ENCODE measurements at regions not wholly inside any gene's neighbourhood (a gene's known extent, or its start where the extent isn't known, plus 50 kb on each side); places are given as distances from the start of the nearest gene placed in this dataset.

GRCh38 chr10:2124135-2124534 lies 386.8 kb upstream of the ADARB2 start (continued):
- TF ChIP-seq, protein P1, sequence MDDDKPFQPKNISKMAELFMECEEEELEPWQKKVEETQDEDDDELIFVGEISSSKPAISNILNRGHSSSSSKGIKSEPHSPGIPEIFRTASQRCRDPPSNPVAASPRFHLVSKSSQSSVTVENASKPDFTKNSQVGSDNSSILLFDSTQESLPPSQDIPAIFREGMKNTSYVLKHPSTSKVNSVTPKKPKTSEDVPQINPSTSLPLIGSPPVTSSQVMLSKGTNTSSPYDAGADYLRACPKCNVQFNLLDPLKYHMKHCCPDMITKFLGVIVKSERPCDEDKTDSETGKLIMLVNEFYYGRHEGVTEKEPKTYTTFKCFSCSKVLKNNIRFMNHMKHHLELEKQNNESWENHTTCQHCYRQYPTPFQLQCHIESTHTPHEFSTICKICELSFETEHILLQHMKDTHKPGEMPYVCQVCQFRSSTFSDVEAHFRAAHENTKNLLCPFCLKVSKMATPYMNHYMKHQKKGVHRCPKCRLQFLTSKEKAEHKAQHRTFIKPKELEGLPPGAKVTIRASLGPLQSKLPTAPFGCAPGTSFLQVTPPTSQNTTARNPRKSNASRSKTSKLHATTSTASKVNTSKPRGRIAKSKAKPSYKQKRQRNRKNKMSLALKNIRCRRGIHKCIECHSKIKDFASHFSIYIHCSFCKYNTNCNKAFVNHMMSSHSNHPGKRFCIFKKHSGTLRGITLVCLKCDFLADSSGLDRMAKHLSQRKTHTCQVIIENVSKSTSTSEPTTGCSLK (tag by site-specific recombination; IDR thresholded peaks at IDR 0.05): no peak
- TF ChIP-seq ZNF677 (tag by site-specific recombination; IDR thresholded peaks at IDR 0.05) (no peak), ZNF221 (tag by site-specific recombination; IDR thresholded peaks at IDR 0.05; ENCODE audit: borderline replicate concordance) (no peak), ZNF239 (tag by site-specific recombination; IDR thresholded peaks at IDR 0.05) (no peak)

DNA sequence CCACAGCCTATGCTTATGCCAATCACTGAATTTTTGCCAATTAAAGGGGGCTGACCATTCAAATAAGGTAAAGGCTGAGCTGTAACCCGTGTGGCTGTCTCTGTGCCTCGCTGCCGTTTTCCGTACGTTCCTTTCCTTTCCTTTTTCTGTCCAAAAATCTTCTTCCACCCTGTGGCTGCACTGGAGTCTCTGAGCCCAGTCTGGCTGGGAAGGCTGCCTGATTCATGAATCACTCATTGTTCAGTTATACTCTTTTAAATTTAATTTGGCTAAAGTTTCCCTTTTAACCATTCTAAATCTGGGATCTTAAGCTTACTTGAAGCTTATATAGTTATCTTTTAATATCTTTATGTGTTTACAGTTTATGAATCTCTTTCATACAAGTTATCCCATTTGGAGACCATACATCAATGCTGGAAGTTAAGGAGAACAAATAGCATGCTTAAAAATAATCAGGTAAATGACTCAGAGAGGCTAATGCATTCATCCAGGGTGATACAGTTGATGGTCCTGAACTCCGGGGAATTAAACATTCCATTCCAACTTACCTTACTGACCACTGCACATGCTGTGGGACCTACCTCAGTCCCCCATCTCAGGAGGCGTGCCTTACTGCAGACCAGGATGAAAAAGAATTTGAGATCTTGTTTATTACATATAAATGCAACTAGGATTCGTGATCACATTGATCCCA lies 385.3 kb upstream of the ADARB2 start:
- TF ChIP-seq YY1 (tag by site-specific recombination; IDR thresholded peaks at IDR 0.05) (no peak), SETDB1 (IDR thresholded peaks at IDR 0.05; ENCODE audit: insufficient read length, low read length) (no peak), ZNF658 (tag by site-specific recombination; IDR thresholded peaks at IDR 0.05) (no peak), ZNF654 (tag by site-specific recombination; IDR thresholded peaks at IDR 0.05; ENCODE audit: low read depth) (no peak), ZNF175 (tag by site-specific recombination; IDR thresholded peaks at IDR 0.05) (no peak), ZNF184 (tag by site-specific recombination; IDR thresholded peaks at IDR 0.05) (no peak), AEBP2 (tag by site-specific recombination; IDR thresholded peaks at IDR 0.05; ENCODE audit: borderline replicate concordance) (no peak), MEIS1 (CRISPR knock-in tag; IDR thresholded peaks at IDR 0.05; ENCODE audit: borderline replicate concordance) (no peak), ZNF580 (tag by site-specific recombination; IDR thresholded peaks at IDR 0.05) (no peak), MYNN (tag by site-specific recombination; IDR thresholded peaks at IDR 0.05; ENCODE audit: borderline replicate concordance) (no peak), ZNF560 (tag by site-specific recombination; IDR thresholded peaks at IDR 0.05; ENCODE audit: borderline replicate concordance) (no peak), ZNF549 (tag by site-specific recombination; IDR thresholded peaks at IDR 0.05) (no peak), ZNF837 (tag by site-specific recombination; IDR thresholded peaks at IDR 0.05) (no peak), ZNF473 (tag by site-specific recombination; IDR thresholded peaks at IDR 0.05) (no peak), ZBTB17 (tag by site-specific recombination; IDR thresholded peaks at IDR 0.05) (no peak)
- Histone ChIP-seq H3K4me3 (ENCODE audit: low read depth, low read length) (no peak overlapping the region), H3K9me3 (ENCODE audit: control insufficient read depth, insufficient read depth, low read depth, low read length) (no peaks in the 10 kb centered on the region), H3K4me1 (ENCODE audit: control insufficient read depth, insufficient read depth, low read length) (no peaks in the 10 kb centered on the region), H3K27ac (ENCODE audit: extremely low read depth, low read depth, low read length) (no peak overlapping the region), H3K36me3 (ENCODE audit: control insufficient read depth in 2 of 2, insufficient read depth in 1 of 2, low read length in 2 of 2) (no peaks in the 10 kb centered on the region)
- ChIA-PET CTCF (interaction anchor here (0.7 to 2.4 kb wide), 2 partner anchors 15 to 902 kb away, joined by 3 to 11 read pairs; no protein-coding TSS in a partner anchor), POLR2A (no interaction called here)

- CTCF ChIA-PET: interaction anchor here (2.4 kb wide), 1 partner anchor 15 kb away, joined by 11 read pairs; no protein-coding TSS in a partner anchor
- no peak overlapping the region for H3K27ac ChIP-seq (ENCODE audit: extremely low read depth, low read depth, low read length)
- H3K36me3 ChIP-seq (ENCODE audit: control insufficient read depth in 2 of 2, insufficient read depth in 1 of 2, low read length in 2 of 2): no peaks in the 10 kb centered on the region
- H3K4me1 ChIP-seq (ENCODE audit: control insufficient read depth, insufficient read depth, low read length): no peaks in the 10 kb centered on the region
- H3K4me3 ChIP-seq (ENCODE audit: low read depth, low read length): no peak overlapping the region
- H3K9me3 ChIP-seq (ENCODE audit: control insufficient read depth, insufficient read depth, low read depth, low read length): no peaks in the 10 kb centered on the region
- POLR2A ChIA-PET: no interaction called here
- TF ChIP-seq ZNF221 (tag by site-specific recombination; IDR thresholded peaks at IDR 0.05; ENCODE audit: borderline replicate concordance) (no peak), ZNF626 (tag by site-specific recombination; IDR thresholded peaks at IDR 0.05) (no peak), ZNF664 (tag by site-specific recombination; IDR thresholded peaks at IDR 0.05) (no peak), SCRT2 (tag by site-specific recombination; IDR thresholded peaks at IDR 0.05) (no peak), ZNF211 (tag by site-specific recombination; IDR thresholded peaks at IDR 0.05; ENCODE audit: low read depth) (no peak), HOXD13 (CRISPR knock-in tag; IDR thresholded peaks at IDR 0.05; ENCODE audit: borderline replicate concordance) (no peak), ZBTB7A (tag by site-specific recombination; IDR thresholded peaks at IDR 0.05; ENCODE audit: low read depth) (no peak), ZNF138 (tag by site-specific recombination; IDR thresholded peaks at IDR 0.05; ENCODE audit: borderline replicate concordance) (no peak), ZNF24 (tag by site-specific recombination; IDR thresholded peaks at IDR 0.05) (no peak), YY2 (tag by site-specific recombination; IDR thresholded peaks at IDR 0.05) (no peak)
- TF ChIP-seq, protein P2, sequence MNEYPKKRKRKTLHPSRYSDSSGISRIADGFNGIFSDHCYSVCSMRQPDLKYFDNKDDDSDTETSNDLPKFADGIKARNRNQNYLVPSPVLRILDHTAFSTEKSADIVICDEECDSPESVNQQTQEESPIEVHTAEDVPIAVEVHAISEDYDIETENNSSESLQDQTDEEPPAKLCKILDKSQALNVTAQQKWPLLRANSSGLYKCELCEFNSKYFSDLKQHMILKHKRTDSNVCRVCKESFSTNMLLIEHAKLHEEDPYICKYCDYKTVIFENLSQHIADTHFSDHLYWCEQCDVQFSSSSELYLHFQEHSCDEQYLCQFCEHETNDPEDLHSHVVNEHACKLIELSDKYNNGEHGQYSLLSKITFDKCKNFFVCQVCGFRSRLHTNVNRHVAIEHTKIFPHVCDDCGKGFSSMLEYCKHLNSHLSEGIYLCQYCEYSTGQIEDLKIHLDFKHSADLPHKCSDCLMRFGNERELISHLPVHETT (tag by site-specific recombination; IDR thresholded peaks at IDR 0.05): no peak
Measured at GRCh38 chr10:2121929-2122328, 384.6 kb upstream of the ADARB2 start.
